ENCODE measurements at regions not wholly inside any gene's neighbourhood (a gene's known extent, or its start where the extent isn't known, plus 50 kb on each side); places are given as distances from the start of the nearest gene placed in this dataset.

- TF ChIP-seq SMAD4 (CRISPR knock-in tag; conservative IDR thresholded peaks at IDR 0.05): no peak
- no peak for TF ChIP-seq EGR1 (conservative IDR thresholded peaks at IDR 0.05)
Observed at GRCh38 chr11:71103266-71103665, 149.1 kb downstream of the SHANK2 start (continued).

DNA sequence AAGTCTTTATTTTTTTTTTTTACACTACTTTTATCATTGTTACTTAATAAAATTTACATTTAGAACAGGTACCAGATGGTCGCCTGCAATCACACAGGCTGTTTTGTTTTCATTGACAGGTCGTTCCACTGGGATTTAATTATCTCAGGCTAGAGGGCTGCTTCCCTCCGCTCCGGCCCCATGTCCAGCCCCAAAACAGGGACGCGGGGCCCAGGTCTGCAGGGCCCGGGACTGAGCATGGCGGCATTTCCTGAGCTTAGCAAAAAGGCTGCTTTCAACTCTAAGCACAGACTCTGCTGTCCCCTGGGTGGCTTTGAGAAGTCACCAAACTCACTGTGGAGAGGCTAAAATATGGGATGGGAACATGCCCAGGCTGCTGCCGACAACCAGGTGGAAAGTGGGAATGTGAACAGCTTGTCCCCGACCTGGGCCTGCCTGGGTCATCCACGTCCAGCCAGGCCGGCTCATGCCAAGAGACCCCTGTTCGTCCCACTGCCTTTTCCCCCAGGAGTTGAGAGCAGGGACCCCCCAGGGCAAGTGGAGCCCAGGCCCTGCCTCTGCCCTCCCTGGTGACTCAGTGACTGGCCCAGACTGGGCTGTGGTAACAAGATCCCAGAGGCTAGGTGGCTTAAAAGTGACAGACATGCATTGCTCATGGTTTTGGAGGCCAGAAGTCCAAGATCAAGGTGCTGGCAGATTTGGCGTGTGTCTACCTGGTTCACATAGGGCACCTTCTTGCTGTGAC lies 150.0 kb downstream of the SHANK2 start:
- BruUV-seq (replicated peaks): no TSS peak
- DNase-seq (ENCODE audit: extremely low read depth in 1 of 4, low spot score in 3 of 4): no peak
- Histone ChIP-seq H3K4me3 (no peak overlapping the region), H3K79me2 (ENCODE audit: control insufficient read depth, insufficient read depth, low read length) (no peaks in the 10 kb centered on the region), H3K9me1 (ENCODE audit: control insufficient read depth, insufficient read depth, low read length) (no peaks in the 10 kb centered on the region), H3K9me3 (replicated peaks; ENCODE audit: control insufficient read depth, insufficient read depth, low read depth, low read length) (no peaks in the 10 kb centered on the region), H3K4me1 (replicated peaks in 1 of 2; ENCODE audit: control insufficient read depth in 2 of 2, insufficient read depth in 2 of 2, low read length in 2 of 2) (no peaks in the 10 kb centered on the region), H3K27me3 (ENCODE audit: control insufficient read depth in 2 of 2, insufficient read depth in 2 of 2, low read length in 2 of 2) (peaks cover 7 to 47% of the 10 kb centered on the region in 2 experiments; a peak in 4 of 5 replicates), H3K27ac (ENCODE audit: extremely low read depth, low read depth, low read length) (no peak overlapping the region), H2AFZ (ENCODE audit: low read depth, low read length) (no peak overlapping the region), H3K4me2 (ENCODE audit: insufficient read depth, low read length) (no peak overlapping the region), H4K20me1 (replicated peaks; ENCODE audit: control insufficient read depth, insufficient read depth, low read length) (no peaks in the 10 kb centered on the region; the same call in 1 of the 2 replicates), H3K9ac (ENCODE audit: insufficient read depth in 1 of 2, low read depth in 2 of 2, low read length in 2 of 2) (no peak overlapping the region; a peak in 1 of 4 replicates), H3K36me3 (ENCODE audit: control insufficient read depth, insufficient read depth, low read length) (no peaks in the 10 kb centered on the region)
- TF ChIP-seq ZFX (CRISPR knock-in tag; IDR thresholded peaks at IDR 0.05) (no peak), ZNF431 (CRISPR knock-in tag; IDR thresholded peaks at IDR 0.05) (no peak), CLOCK (CRISPR knock-in tag; IDR thresholded peaks at IDR 0.05; ENCODE audit: borderline replicate concordance) (no peak), PATZ1 (CRISPR knock-in tag; IDR thresholded peaks at IDR 0.05; ENCODE audit: borderline replicate concordance) (no peak), ZNF311 (CRISPR knock-in tag; IDR thresholded peaks at IDR 0.05) (no peak), CEBPB (tag; IDR thresholded peaks at IDR 0.05) (no peak)
- TF ChIP-seq, protein P1, sequence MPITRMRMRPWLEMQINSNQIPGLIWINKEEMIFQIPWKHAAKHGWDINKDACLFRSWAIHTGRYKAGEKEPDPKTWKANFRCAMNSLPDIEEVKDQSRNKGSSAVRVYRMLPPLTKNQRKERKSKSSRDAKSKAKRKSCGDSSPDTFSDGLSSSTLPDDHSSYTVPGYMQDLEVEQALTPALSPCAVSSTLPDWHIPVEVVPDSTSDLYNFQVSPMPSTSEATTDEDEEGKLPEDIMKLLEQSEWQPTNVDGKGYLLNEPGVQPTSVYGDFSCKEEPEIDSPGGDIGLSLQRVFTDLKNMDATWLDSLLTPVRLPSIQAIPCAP (CRISPR knock-in tag; IDR thresholded peaks at IDR 0.05; ENCODE audit: borderline replicate concordance): no peak
- in situ Hi-C loops (cut with MboI) (no loop called here), intact Hi-C loops (cut with micrococcal nuclease) (no loop called here)
- ChIA-PET POLR2A (interaction anchor here (0.5 kb wide), 1 partner anchor 176 kb away, joined by 3 read pairs; no protein-coding TSS in a partner anchor), CTCF (ENCODE audit: low intra/inter-chr PET ratio) (no interaction called here)
- no peak for ATAC-seq
- 2% methylated on average over 11 of the region's 14 CpGs for WGBS (ENCODE audit: insufficient coverage, low coverage, missing lambda C conversion rate)
- FAIRE-seq: no peak
